ENCODE measurements at regions not wholly inside any gene's neighbourhood (a gene's known extent, or its start where the extent isn't known, plus 50 kb on each side); places are given as distances from the start of the nearest gene placed in this dataset.

GRCh38 chr1:56028911-56029310 lies 550.5 kb downstream of the PLPP3 start:
- H3K27me3 ChIP-seq (ENCODE audit: control insufficient read depth, insufficient read depth, low read length), result no peaks in the 10 kb centered on the region
- TF ChIP-seq CTCF (IDR thresholded peaks at IDR 0.05; ENCODE audit: low read depth, low read length), result no peak
- H3K4me3 ChIP-seq (ENCODE audit: low read depth, low read length), result no peak overlapping the region
- DNase-seq (ENCODE audit: low read depth, low spot score), result no peak
- no peak overlapping the region for H3K27ac ChIP-seq (ENCODE audit: low read depth, low read length)
- no peaks in the 10 kb centered on the region for H3K9me3 ChIP-seq (ENCODE audit: control insufficient read depth, insufficient read depth, low read length)
- CTCF ChIA-PET, result no interaction called here
- POLR2A ChIA-PET, result no interaction called here

DNA sequence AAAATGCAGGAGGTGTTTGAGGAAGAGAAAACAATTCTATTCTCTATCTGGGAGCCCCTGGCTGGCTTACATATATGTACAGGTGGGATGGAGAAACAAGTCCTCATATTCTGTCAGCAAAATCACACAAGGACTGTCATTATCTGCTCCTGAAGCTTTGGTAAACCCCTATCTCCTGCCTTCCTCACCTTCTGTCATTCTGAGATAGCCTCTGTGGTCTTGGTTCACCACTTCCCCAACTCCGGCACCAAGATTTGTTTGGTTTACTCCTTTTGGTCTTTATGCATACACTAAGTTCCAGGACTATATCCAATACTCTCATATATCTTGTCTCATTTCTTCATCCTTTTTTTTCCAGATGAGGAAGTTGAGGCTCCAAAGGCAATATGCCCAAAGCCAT lies 551.1 kb downstream of the PLPP3 start:
- ChIA-PET POLR2A (no interaction called here), CTCF (no interaction called here)
- no peak for DNase-seq (ENCODE audit: low read depth, low spot score)
- Histone ChIP-seq H3K27me3 (ENCODE audit: control insufficient read depth, insufficient read depth, low read length) (no peaks in the 10 kb centered on the region), H3K27ac (ENCODE audit: low read depth, low read length) (no peak overlapping the region), H3K4me3 (ENCODE audit: low read depth, low read length) (no peak overlapping the region), H3K9me3 (ENCODE audit: control insufficient read depth, insufficient read depth, low read length) (no peaks in the 10 kb centered on the region)
- no peak for TF ChIP-seq CTCF (IDR thresholded peaks at IDR 0.05; ENCODE audit: low read depth, low read length)

GRCh38 chr1:56025942-56026341 lies 553.4 kb downstream of the PLPP3 start:
- CTCF ChIA-PET, result no interaction called here
- no peaks in the 10 kb centered on the region; the same call in 1 of the 2 replicates for H3K9me3 ChIP-seq (ENCODE audit: control insufficient read depth, insufficient read depth, low read length)
- no peak overlapping the region for H3K27ac ChIP-seq (ENCODE audit: low read depth, low read length)
- no peak for DNase-seq (ENCODE audit: low read depth, low spot score)
- no peak overlapping the region for H3K4me3 ChIP-seq (ENCODE audit: low read depth, low read length)
- POLR2A ChIA-PET, result no interaction called here
- TF ChIP-seq CTCF (IDR thresholded peaks at IDR 0.05; ENCODE audit: low read depth, low read length), result no peak
- no peaks in the 10 kb centered on the region for H3K27me3 ChIP-seq (ENCODE audit: control insufficient read depth, insufficient read depth, low read length)

DNA sequence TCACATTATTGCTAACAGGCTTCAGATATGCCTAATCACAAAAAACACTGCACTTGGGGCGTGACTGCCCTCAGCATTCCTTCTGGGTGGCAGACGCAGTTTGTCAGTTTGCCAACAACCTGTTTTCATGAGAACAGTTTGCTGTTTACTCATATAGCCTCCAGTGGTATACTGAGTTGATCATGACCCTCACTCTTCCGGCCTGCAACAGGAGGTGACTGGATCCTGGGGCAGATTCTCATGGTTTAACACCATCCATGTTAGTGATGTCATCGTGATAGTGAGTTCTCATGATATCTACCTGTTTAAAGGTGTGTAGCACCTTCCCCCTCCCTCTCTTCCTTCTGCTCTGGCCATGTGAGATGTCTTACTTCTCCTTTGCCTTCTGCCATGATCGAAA lies 555.2 kb downstream of the PLPP3 start:
- POLR2A ChIA-PET, result no interaction called here
- Histone ChIP-seq H3K9me3 (ENCODE audit: control insufficient read depth, insufficient read depth, low read length) (no peaks in the 10 kb centered on the region; the same call in 1 of the 2 replicates), H3K4me3 (ENCODE audit: low read depth, low read length) (no peak overlapping the region), H3K27ac (ENCODE audit: low read depth, low read length) (no peak overlapping the region), H3K27me3 (ENCODE audit: control insufficient read depth, insufficient read depth, low read length) (no peaks in the 10 kb centered on the region)
- no peak for TF ChIP-seq CTCF (IDR thresholded peaks at IDR 0.05; ENCODE audit: low read depth, low read length)
- CTCF ChIA-PET, result no interaction called here
- DNase-seq (ENCODE audit: low read depth, low spot score), result no peak

GRCh38 chr1:56019922-56020321 lies 559.4 kb downstream of the PLPP3 start:
- ChIA-PET POLR2A (no interaction called here), CTCF (no interaction called here)
- no peak for TF ChIP-seq CTCF (IDR thresholded peaks at IDR 0.05; ENCODE audit: low read depth, low read length)
- H3K4me3 ChIP-seq (ENCODE audit: low read depth, low read length), result no peak overlapping the region
- H3K9me3 ChIP-seq (ENCODE audit: control insufficient read depth, insufficient read depth, low read length), result no peaks in the 10 kb centered on the region; the same call in 1 of the 2 replicates
- no peak for DNase-seq (ENCODE audit: low read depth, low spot score)
- no peaks in the 10 kb centered on the region for H3K27me3 ChIP-seq (ENCODE audit: control insufficient read depth, insufficient read depth, low read length)
- H3K27ac ChIP-seq (ENCODE audit: low read depth, low read length), result no peak overlapping the region
